GM12878 (cell line): ENCODE measurements at regions not wholly inside any gene's neighbourhood (a gene's known extent, or its start where the extent isn't known, plus 50 kb on each side); places are given as distances from the start of the nearest gene placed in this dataset.

Experiments used
- CREB1 ChIP-seq: IDR thresholded peaks from 2 replicates; pipeline ENCODE4 v1.6.1; 2012; ENCODE audit warnings: low read depth, mild to moderate bottlenecking, inconsistent platforms
- JUND ChIP-seq: IDR thresholded peaks from 2 replicates; pipeline ENCODE4 v1.6.1; 2012; ENCODE audit warnings: low read depth, mild to moderate bottlenecking, low read length, improper control_type of control experiment, moderate library complexity

- TF ChIP-seq CREB1 = no peak
- no peak for TF ChIP-seq JUND
These were observed 65.9 kb upstream of the PRKG1 start for GRCh38 chr10:51008346-51008745.
